GM20000 (cell line): ENCODE measurements at regions not wholly inside any gene's neighbourhood (a gene's known extent, or its start where the extent isn't known, plus 50 kb on each side); places are given as distances from the start of the nearest gene placed in this dataset.

Source experiments
- DNase-seq: peaks from one replicate; pipeline ENCODE4 v3.0.0; 2012; ENCODE audit warnings: low spot score
- CTCF ChIP-seq: IDR thresholded peaks from 2 replicates; pipeline ENCODE4 v1.5.1; 2012; ENCODE audit warnings: mild to moderate bottlenecking, control low read depth; ENCODE audit errors: extremely low read depth, missing control alignments

- no peak for TF ChIP-seq CTCF
Observed at GRCh38 chr2:176748662-176749061, 463.9 kb upstream of the HNRNPA3 start.

GRCh38 chr2:176751314-176752227, 461.0 kb upstream of the HNRNPA3 start:
- no peak for DNase-seq
- no peak for TF ChIP-seq CTCF

More at GRCh38 chr2:176748662-176749061, 463.9 kb upstream of the HNRNPA3 start:
- DNase-seq = no peak

GRCh38 chr2:176752295-176752694, 460.3 kb upstream of the HNRNPA3 start:
- TF ChIP-seq CTCF = no peak
- DNase-seq = no peak

- no peak for TF ChIP-seq CTCF
- DNase-seq = no peak
Observed at GRCh38 chr2:176753205-176753604, 459.4 kb upstream of the HNRNPA3 start.

- no peak for DNase-seq
- no peak for TF ChIP-seq CTCF
Observed at GRCh38 chr2:176753752-176754474, 458.7 kb upstream of the HNRNPA3 start.

GRCh38 chr2:176755537-176756135, 457.0 kb upstream of the HNRNPA3 start:
- DNase-seq = no peak
- TF ChIP-seq CTCF = no peak

- no peak for DNase-seq
- TF ChIP-seq CTCF = no peak
Observed at GRCh38 chr2:176758426-176758825, 454.2 kb upstream of the HNRNPA3 start.
